Activated CD4-positive, alpha-beta T cell treated with anti-CD3 and anti-CD28 coated beads, Interleukin-2, amount 50 U/mL, for 4 hours (primary cell): ENCODE measurements at regions not wholly inside any gene's neighbourhood (a gene's known extent, or its start where the extent isn't known, plus 50 kb on each side); places are given as distances from the start of the nearest gene placed in this dataset.
"Not testable (repeated sequence)": the region's sequence is repeated elsewhere in the genome, so short reads cannot be mapped to it uniquely, and the experiment has no call there.

Source experiments
- DNase-seq, 2 experiments: peaks; one replicate each; pipeline ENCODE4 v3.0.0-alpha.2; 2020

DNA sequence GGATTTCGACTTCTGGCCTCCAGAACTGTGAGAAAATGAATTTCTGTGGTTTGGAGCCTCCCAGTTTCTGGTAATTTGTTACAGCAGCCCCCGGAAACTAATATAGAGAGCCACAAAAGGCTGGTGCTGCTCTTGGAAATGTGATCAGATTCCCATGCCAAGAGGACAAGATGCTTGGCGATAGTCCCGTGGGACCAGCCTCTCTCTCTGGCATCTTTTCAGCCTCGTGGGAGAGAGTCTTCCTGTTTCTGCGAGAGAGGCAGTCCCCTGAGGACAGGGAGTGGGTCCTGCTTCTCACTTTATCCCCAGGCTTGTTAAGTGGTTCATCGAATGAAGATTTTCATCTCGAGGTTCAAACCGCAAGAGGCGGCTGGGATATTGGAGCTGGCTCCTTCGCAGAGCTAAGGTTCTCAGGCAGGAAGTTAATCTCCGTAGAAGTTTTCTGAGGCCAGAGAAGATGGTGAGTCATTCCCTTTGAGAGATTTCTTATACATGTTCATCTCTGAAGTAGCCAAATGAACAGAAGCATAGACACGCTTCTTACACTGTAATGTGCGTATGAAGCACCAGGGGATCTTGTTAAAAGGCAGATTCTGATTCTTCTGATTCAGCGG, 211.6 kb upstream of the SDK2 start:
- DNase-seq = no peak

DNA sequence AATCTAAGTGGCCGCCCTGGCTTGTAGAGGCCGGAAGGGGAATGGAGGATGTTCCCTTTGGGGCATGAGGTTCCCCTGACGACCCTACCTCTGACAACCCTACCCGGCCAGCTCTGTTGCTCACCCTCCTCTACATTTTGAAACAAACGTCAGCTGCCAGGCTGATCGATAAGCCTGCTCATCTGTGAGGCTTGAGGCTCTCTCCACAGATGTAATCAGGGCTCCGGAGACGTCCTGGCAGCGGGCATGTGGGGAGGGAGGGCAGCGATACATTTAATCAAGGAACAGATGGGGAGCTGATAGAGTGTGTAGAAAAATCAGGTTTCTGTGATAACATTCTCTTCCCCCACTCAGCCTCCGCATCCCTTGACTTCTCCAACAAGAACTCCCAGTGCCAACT, 212.3 kb upstream of the SDK2 start:
- no peak for DNase-seq

DNA sequence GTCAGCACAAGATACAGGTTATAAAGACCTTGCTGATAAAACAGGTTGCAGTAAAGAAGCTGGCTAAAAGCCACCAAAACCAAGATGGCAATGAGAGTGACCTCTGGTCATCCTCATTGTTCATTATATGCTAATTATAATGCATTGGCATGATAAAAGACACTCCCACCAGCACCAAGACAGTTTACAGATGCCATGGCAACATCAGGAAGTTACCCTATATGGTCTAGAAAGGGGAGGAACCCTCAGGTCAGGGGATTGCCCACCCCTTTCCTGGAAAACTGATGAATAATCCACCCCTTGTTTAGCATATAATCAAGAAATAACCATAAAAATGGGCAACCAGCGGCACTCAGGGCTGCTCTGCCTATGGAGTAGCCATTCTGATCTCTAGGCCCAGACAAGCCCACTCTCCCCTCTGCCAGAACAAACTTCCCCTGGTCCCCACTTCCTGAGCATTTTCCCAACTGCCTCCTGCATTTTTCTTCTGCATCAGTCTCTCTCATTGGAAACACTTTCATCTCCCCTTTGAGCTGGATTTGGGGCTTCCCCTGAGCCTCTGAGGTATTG, 215.3 kb upstream of the SDK2 start:
- not testable (repeated sequence) for DNase-seq

DNA sequence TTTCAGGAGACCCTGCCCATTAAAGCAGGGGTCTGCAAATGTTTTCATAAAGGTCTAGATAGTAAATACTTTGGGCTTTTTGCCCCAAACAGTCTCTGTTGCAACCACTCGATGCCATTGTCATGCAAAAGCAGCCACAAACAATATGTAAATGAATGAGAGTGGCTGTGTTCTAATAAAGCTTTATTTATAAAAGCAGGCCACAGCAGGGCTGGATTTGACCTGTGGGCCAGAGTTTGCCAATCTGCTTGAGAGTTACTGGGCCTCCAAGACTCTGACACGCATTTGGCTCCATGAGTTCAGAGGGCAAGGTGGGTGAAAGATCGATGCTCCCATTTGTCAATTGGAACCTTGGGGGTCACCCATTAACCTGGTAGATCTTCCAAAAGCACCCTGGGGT, 217.3 kb upstream of the SDK2 start:
- DNase-seq = no peak

DNA sequence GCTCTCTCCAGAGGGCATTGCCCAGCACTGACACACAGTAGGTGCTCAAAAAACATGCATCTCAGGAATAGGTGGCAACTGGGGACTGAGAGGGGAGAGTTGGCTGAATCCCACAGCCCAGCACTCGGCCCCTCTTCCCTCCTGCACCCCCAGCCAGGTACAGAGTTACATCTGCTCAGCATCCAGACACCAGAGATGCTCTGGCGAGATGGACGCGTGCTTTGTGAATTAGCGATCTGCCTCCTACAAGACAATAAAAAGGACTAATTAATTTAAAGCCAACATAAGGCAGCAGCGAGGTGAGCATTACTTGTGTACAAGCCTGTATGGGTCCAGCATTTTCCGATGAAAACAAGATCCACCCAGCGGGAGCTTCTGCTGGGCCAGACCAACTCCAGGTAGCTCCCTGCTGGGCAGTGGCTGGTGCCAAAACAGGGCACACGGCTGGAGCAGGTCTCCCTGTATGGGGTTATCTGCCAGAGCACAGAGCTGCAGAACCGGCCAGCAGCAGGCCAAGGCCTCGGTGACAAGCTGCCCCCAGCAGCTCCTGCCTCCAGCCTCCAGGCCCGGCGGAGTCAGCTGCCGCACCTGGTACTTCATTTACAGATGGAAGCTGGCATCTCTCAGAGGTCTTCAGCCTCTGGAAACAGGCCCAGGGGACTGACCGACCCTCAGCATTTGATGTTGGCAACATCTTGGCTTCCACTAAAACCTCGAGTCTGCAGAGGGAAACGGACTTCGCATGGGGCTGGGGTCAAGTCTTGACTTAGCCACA, 219.7 kb upstream of the SDK2 start:
- DNase-seq = no peak

DNA sequence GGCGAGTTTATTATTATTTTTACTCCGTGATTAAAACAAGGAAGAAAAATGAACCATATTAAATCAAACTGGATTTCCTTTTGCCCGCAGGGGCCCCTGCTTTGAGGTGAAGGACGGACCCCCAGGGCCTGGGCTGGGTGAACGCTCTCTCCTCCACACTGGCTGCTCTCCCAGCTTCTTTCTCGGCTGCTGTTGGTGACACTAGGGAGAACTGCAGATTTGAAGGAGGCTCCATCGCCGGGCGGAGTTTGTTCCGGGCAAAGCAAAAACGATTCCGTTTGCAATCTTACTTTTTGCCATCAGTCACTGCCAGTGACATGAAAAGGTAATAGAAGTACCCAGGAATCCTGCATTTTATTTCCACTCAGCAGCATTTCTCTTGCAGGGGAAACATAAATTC, 221.6 kb upstream of the SDK2 start:
- DNase-seq = no peak

DNA sequence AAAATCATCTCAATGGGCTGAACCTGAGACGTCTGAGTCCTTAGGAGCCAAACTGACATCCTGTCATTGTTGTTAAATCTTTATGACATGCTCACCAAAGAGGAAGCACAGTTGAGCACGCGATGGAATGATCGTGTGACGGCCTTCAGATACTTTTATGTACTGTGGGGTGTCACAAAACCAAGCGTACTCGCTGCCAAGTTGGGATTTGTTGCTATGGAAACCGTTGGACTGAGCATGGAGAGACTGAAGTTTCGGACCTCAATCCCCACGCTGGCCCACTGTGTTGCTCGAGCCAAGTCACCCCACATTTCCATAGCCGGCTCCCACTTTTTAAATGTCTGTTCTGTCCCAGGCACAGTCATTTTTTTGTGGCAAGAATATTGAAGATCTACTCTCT, 222.8 kb upstream of the SDK2 start:
- no peak for DNase-seq

DNA sequence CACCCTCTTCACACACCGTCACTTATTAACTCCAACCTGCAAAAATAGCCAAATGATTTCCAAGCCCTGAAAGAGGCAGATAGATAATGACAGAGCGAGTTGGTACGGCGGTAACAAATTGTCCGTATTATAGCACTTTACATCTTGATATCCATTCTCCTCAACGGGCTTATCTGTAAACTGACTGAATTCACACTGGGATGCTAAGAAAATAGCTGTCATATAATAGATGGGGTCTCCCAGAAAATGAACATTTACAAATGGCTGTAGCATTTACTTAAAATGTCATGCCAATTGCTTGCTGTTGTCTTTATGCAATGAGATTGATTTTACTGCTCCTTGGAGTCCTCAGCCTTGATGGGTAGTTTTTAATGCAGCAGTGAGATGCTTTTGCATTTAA, 225.8 kb upstream of the SDK2 start:
- no peak for DNase-seq

DNA sequence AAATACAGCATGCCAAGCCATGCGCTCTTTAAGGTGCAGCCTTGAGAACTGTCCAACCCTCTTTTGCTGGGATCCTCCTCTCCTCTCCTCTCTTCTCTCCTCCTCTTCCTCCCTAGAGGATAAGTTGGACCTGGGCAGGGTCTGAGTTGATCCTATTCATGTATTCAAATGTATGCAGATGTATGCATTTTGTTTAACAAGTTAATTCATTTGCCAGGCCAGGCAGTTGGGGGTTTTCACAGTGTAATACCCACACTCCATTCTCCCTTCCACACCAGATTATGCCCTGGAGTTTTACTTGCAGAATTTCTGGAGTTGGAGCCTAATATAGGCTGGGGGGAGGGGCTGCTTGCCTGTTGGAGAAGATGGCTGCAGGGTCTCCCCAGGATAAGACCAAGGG, 226.2 kb upstream of the SDK2 start:
- DNase-seq = no peak

DNA sequence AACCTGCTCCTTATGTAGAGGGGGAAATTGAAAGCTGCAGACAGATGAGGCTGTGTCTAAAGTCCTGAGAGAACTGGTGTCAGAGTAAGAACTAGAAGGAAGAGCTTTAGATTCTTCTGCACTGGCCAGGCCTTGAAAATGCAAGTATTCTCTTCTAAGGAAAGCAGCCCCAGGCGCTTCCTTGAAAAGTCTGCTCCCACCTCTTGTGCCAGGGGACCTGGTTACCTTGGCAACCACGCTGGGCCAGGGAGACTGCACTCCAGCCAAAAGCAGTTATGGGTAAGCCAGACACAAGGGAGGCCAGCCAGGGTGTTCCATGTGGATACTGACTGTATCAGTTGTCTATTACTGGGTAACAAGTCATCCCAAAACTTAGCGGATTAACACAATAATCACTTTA, 228.6 kb upstream of the SDK2 start:
- DNase-seq = no peak

DNA sequence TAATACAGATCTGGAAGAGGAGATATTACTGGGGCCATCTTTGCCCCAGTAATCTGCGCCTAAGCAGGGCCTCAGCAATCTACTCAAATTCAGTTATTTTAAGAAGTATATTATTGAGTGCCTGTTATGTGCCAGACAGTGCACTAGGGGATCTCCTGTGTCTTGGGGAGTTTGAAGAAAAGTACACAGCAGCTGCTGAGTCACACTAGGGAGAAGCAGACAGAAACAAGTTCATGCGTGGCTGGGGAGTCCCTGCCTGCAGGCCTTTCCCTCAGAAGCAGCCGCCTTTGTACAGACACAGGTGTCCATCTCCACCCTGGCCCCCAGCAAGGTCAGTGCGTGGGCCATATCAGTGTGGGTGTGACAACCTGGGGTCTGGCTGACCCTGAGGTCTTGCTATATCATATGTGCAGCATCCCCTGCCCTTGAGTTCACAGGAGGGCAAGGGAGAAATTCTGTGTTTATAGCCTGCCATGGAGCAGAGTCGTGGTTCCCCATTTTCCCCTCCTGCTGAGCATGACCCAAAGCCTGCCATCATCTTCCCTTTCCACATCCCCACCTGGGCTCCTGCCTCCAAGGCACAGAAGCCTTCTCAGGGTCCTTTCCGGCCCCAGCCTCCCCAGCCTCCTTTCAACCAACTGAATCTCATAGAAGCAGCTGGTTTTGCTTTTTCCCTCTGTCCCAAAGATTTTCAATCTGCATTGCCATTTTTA, 229.9 kb upstream of the SDK2 start:
- no peak for DNase-seq

DNA sequence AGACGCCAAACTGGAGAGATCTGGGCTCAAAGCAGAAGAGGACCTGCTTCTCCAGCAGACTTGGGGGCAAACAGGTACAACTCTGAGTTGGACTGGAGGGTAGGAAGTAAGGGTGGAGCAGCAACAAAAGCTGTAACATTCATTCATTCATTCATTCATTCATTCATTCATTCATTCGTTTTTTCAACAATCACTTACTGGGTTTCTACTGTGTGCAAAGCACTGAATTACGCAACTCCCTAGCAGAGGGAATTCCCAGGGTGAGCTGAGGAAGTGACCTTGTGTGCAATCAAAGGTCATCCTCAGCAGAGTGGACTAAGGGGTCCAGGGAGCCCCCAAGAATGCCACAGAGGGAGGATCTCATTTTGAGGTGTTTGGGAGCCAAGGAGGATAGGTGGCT, 231.1 kb upstream of the SDK2 start:
- DNase-seq = no peak

DNA sequence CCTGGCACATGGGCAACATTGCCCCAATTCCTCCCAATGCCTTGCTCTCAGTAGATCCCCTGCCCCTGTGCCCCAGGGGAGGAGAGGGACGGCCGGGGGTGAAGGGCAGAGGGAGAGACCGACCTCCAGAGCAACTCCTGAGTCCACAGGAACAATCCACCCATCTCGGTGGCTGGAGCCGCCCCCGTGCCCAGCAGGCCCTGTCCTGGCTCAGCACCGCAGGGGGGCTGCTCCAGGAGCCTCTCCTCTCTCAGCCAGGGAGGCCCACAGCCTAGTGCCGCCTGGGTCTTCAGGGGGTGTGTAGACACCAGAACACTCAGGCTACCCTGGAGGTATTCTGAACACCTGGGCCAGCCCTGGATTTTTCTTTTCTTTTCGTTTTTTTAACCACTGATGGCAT, 233.7 kb upstream of the SDK2 start:
- no peak for DNase-seq

DNA sequence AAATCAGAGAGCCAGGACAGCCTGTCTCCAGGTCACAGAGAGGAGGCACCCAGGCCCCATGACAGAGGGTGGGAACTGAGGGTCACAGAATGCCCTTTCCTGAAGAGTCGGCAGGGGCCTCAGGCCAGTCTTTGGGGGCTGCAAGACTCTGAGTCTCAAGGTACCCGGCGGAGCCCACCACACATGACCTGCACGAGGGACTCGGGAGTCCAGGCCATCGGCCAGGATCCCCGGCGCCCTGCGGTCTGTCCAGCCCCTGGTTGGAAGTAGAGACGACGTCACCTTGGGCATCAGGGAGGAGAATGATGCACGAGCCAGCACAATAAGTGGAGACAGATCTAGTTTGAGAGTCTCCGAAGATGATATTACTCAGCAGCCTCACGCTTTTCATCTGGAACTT, 234.7 kb upstream of the SDK2 start:
- DNase-seq = no peak

DNA sequence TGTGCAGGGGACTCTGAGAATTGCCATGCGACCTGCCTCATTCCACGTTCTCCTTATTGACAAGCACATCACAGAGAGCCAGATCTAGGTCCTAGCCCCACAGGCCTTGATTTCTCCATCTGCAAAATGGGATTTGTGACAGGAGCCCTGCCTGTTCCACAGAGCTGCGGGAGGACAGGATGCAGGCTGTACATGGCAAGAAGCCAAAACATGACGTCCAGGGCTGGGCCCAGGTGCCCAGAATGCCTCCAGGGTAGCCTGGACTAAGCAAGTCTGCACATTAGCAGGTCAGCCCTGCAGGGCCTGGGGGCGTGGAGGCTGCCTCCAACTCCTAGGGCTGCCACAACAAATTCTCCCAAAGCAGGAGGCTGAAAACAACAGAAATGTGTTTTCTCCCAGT, 235.7 kb upstream of the SDK2 start:
- no peak for DNase-seq

DNA sequence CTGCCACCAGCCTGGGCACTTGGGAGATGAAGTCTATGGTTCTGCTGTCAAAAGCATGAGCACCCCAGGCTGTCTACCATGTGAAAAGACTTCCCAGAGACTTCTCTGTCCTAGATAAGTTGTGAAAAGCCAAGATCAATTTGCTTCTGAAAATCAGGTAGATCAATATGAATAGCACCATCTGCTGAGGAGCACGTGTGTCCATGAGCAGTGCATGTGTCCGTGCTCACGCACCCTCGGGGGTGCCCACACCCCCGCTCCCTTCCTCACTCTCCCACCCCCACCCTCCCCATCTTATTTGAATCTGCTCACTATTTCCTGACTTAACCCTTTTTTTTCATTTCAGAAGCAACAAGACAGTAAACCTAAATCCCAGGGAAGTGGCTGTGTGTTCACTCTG, 238.3 kb upstream of the SDK2 start:
- no peak for DNase-seq

DNA sequence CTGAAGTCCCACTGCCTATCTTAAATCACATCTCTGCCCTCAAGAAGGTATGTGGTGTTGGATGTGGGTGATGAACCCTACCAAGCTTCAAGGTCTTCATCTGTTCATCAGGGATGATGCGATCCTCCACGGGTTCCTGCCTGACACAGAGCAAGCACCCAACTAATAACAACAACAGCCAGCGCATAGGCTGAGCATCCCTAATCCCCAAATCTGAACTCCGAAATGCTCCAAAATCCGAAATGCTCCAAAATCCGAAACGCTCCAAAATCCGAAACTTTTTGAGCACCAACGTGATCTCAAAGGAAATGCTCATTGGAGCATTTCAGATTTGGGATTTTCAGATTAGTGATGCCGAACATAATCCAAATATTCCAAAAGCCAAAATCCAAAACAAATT, 238.9 kb upstream of the SDK2 start:
- DNase-seq = no peak

DNA sequence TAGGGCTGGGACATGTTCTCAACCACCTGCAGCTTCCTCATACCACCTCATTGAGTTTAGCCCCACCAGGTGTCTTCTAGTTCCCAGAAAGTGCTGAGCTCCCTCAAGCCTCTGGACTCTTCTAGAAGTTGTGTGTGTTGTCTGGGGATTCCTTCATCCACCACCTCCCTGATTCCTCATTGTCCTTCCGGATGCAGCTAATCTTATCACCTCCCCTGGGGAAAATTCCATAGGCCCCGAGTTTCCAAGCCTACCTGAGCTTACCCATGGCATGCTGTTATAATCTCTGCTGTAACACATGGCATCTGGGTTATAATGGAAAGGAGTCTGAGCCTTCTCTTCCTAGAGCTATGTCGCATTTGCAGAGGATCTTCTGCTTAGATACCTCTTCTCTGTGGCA, 243.5 kb upstream of the SDK2 start:
- DNase-seq = no peak

DNA sequence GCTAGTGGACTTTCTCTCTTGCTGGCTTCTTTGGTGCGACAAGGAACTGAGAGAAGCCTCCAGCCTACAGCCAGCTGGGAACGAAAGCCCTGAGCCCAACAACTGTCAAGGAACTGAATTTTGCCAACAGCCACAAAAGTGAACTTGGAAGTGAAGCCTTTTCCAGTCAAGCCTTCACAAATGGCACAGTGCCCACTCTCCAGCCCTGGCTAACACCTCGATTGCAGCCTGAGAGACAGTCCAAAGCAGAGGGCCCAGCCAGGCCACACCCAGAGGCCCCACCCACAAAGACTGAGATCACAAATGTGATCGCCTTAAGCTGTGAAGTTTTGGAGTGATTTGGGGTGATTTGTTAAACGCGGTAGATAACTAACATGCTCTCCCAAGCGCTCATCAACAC, 244.6 kb upstream of the SDK2 start:
- no peak for DNase-seq

DNA sequence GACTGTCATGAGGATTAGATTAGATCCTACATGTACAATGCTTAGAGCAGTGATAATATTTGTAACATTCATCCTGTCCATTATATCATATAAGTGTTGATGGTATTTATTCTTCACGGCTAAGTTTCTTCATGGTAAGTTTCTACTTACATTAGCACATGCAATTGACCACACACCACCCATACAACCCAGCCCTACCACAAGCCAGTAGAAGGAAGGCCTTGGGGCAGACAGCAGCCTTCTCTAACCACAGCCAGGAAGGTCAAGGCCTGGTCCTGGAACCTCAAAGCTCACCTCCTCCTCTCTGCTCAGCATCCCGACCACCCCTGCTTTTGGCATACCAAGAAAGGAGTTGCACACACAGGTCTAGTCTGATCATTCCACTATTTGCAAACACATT, 245.2 kb upstream of the SDK2 start:
- no peak for DNase-seq

DNA sequence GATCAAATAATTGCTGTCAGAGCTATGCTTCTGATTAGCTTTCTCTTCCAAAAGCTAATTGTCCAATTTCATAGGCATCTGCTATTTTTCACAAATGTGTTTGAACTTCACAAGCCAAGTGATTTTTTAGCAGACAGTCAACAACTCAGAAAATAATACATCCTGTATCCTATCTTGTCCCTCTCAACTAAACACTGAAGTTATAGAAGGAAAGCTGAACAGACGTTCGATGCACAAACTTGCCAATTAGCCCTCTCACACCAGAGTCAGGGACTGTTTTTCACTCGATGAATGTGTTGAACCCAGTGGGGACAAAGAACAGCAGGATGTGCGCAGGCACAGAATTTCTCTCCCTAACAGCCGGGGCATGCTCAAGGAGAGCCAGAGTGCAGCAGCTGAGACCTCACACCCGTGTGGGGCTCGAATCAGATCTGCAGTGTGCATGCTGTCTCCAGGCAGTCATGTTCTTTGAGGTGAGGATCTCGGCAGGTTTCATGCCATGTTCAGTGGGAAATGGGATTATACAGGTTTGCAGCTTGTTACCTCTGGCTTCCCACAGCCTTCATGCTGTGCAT, 246.7 kb upstream of the SDK2 start:
- DNase-seq = no peak

DNA sequence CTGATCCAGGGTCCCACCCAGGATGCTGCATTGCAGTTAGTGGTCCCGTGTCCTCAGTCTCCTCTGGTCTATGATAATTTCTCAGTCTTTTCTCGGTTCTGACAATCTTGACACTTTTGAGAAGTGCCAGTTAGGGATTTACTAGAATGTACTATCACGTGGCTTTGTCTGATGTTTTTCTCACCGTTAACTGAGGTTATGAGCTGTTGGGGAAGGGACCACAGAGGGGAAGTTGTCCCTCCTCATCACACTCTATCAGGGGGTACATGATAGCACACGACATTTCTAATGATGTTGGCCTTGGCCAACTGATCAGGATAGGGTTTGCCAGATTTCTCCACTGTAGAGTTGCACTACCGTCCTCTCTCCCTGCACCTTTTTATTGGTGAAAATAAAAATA, 250.9 kb upstream of the SDK2 start:
- DNase-seq = no peak

DNA sequence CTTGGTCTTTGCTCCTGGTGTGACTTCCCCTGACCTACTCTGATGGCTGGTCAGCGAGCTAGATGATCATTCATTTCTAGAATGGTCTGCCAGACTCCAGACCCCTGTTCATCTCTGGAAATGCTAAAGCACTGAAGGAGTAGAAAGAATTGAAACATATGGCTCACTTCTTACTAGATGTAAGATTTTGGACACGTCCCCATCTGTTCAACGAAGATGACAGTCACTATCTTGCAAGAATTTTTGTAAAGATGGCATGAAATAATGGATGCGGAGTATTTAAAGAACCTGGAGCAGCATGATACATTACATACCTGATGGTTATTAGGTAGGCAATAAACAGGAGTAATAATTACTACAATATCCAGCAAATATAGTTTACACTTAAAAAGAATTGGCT, 252.7 kb upstream of the SDK2 start:
- no peak for DNase-seq

DNA sequence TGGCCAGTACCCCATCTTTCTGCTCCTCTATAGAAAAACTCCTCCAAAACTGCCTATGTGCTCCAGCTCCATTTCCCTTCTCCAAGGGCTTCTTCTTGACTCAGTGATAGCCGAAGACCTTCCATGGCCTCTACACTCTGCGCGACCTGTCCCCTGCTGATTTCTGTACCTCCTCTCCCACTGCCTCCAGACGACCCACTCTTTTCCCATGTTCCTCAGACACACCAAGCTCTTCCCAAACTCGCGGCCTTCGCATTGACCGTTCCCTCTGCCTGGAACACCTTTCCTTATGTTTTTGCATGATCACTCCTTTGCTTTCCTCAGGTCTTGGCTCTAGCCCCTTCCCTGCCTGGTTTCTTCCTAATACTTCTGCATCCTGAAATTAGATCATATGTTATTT, 255.6 kb upstream of the SDK2 start:
- DNase-seq = no peak
